HG03575 (cell line): ENCODE measurements at regions not wholly inside any gene's neighbourhood (a gene's known extent, or its start where the extent isn't known, plus 50 kb on each side); places are given as distances from the start of the nearest gene placed in this dataset.
"Not testable (repeated sequence)": the region's sequence is repeated elsewhere in the genome, so short reads cannot be mapped to it uniquely, and the experiment has no call there.

Source experiments
- ATAC-seq: cut with Tn5 transposase; IDR thresholded peaks from one replicate; pipeline ENCODE4 v1.9.1; 2021; ENCODE audit not compliant: unreplicated experiment, insufficient number of reproducible peaks, low FRiP score; ENCODE audit errors: extremely low read depth

DNA sequence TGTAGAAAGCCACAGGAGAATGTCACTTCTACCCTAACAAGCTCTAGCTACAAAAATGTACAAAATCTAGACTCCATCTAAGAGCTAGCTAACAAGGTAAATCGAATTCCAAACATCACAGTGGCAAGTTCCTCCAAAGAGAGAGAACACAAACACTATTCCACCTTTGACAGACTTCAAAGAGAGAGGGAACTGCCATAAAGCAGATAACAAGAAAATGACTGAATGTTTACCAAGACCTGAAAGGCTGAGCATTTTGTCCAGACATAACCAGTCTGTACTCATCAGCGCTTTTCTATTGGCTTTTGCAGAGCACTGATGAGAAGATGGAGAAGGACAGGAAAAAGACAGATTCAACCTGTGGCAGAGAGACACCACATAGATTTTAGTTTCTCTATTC, 1419.6 kb upstream of the ALCAM start:
- ATAC-seq, result no peak

DNA sequence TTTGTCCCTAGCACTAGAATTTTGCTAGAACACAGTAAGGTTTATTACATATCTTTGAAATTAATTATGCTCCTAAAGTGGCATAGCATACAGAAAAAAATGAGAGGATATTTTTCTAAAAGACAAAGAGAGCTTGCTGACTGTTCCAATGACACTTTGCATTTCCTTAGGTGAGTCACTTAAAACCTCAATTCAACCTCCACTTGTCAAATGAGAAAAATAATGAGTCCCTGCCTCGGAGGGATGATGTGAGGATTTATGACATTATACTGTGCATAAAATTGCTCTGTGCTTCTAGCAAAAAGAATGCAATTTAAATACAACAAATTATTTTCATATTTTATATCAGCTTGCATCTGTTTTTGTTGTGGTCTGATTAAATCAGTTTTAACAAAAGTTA, 1417.0 kb upstream of the ALCAM start:
- no peak for ATAC-seq

DNA sequence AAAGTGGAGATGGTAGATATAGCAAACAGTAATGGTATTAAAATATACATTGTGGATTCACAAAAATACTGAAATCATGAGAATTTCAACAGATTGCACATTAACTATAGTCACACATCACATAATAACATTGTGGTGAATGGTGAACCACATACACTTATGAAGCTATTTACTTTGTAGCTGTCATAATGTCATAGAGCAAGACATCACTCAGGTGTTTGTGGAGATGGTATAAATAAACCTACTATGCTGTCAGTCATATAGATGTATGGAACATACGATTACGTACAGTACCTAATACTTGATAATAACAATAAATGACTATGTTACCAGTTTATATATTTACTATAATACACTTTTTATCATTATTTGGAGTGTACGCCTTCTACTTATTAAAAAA, 1416.0 kb upstream of the ALCAM start:
- no peak for ATAC-seq

DNA sequence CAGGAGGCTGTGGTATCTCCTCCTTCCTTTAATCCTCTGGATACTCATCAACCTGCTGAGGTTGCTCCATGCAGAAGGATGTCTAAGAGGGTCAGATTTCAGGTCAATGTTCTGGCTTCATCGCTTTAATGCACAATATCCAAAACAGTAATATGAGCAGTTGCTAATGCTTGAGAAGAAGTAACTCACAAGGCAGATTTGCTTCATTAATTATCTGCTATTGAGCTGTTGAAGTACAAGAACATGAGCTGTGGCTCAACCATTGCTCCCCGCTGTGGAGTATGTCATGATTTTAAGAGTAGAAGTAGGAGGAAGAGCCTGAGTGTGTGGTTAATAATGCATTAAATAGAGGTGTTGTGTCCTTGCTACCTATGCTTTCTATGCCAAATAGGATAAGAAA, 1412.9 kb upstream of the ALCAM start:
- no peak for ATAC-seq

DNA sequence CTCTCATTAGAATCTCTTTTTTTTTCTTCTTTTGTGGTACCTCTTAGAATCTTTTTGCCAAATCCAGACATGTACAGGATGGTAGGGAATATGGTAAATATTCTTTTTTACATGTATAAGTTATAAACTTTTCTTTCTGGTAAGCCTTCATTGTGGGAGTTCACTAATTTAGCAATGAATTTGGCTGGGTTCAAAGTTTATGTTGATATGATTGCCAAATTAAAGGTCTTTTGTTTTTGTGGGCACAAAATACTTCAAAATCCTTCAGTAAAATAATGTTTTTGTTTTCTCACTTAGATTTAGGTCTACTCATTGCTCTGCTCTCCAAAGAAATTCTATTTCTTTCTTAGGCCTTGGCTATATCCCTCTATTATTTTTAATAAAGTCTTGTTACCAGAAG, 1405.9 kb upstream of the ALCAM start:
- ATAC-seq, result no peak

DNA sequence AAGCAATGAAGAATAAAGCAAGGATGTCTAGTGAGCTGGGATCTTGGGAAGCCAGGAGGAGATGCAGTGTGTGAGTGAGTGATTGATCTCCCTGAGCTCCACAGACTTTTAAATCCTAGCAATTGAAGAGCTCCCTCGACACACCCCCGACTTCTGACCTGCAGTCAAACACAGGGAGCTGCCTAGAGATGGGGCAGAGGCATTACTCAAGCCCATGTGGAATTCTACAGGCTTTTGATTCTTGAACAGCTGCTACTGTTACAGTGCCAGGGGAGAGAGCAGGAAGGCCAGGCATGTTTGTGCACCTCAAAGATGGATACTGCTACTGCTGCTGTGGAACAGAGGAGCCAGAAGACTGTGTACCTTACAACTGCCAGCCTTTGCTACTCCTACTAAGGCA, 1403.1 kb upstream of the ALCAM start:
- no peak for ATAC-seq

DNA sequence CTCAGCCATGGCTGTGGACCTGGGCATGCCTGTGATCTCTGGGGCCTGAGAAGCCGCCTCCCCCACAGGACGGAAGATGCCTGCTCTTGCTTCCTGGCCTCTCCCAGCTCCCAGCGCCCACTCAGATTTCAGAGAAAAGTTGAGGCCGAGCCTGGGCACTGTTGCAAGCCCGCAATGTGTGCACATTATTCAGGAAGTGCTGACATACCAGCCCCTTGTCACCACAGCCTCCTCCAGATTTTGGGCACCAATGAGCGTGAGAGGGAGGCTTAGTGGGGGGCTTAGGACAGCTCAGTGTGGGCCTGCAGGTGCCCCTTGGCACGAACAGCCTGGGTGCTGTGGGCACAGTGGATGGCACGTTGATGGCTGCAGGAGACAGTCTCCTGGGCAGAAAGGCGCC, 1400.9 kb upstream of the ALCAM start:
- no peak for ATAC-seq

DNA sequence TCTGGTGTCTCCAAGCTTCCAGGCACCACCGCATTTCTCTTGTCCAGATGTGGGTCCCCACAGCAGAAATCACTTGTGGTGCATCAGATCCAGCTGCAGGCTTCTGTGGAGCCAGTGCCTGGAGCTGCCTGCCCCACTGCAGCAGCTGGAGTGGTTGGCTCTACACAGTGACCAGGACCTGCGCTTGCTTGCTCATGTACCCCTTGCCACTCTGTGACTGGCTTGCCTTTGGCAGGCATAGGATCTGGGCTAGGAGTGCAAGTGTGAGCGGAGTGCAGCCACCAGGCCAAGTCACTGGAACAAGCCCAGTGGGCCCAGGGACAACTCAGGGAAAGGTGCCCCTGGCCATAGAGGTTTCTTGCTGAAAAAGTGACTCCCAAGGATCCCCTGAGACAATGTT, 1400.0 kb upstream of the ALCAM start:
- no peak for ATAC-seq

DNA sequence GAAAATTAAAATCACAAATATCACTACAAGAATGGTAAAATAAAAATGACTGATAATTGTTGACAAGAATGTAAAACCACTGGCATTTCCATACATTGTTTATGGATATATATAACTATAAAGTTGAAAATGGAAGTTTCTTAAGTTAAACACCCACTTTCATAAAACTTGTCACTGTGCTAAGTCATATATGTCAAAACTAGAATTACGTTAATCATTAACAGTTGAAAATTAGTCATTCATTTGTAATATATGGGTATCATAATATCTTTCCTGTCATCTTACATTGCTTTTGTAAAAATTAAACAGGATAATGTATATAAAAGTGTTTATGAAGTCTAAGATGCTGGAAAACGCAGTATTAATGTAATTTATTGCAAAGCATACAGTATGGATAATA, 1398.6 kb upstream of the ALCAM start:
- no peak for ATAC-seq

DNA sequence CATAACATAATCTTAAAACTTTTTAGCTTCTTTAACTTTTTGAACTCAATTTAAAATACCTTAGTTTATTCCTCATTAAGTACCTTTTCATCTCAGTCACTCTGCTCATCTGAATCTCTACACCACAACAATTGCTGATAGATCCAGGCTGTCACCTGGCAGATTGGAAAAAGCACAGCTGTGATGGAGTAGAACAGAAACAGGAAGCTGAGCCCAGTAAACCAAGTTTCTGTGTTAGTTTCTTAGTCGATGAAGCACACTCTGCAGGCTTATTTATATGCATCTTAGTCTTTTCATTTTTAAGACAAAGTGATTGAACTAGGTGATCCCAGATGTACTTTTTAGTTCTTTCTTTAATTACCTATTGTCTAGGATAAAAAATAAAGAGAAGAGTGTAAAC, 1398.0 kb upstream of the ALCAM start:
- ATAC-seq, result peak; percentile 64

DNA sequence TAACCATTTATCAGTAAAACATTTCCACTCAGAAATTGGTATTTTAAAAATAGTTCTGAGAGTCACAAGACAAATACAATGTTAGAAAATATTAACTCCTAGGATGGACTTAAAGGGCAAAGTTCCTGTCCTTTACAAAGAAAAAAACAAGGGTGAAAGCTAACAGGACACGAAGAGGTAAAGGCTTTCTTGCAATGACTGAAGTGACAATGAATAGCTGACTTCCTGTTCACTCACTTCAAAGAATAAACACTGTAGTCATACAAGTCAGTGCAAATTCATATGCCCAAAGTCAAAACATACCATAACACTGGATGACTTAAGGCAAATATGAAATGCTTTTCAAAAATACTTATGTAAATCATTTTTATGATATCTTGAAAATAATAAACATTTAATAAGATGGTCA, 1389.8 kb upstream of the ALCAM start:
- no peak for ATAC-seq

DNA sequence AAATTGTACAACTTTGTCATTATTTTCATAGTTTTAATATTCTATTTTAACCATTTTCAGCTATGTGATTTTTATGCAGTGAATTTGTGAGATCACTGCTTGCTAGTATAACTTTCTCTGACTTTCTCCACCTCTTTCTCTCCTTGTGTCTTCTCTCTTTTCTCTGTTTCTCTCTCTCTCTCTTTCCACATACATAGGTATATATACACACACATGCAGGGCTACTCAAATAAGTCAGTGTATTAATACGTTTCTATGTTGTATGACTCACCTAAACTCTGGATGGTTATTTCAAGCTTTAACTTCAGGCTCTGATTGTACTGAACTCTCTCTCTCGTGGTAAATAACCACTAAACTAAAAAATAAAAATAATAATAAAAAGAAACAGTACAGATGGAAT, 1389.3 kb upstream of the ALCAM start:
- ATAC-seq, result no peak

DNA sequence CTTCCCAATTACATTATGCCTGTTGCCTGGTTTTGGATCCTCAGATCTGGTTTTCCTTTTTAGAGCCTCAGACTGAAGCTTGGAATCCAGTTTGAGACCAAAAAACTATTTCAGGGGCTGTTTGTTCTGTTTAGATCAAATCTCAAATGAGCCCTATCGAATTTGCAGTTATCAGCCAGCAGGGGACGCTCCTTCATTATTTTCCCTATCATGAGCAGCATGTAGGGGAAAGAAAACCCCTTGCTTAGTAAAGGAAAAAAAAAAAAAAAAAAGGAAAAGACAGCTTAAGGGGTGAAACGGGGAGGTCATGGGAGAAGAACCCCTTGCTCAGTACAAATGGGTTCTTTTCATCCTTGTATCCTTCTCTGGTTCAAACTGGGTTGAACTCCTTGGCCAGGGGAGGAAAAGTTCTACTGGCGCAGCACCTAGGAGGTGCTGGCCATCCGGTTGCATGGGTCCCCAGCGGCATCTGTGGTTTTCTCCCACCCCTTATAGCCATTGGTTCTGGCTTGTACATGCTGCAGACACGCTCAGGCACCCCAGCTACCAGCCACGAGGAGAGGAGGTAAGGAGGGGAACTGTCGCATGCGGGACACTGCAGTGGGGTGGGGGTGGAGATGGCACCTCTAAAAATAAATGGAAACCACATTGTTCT, 1375.1 kb upstream of the ALCAM start:
- no peak for ATAC-seq

DNA sequence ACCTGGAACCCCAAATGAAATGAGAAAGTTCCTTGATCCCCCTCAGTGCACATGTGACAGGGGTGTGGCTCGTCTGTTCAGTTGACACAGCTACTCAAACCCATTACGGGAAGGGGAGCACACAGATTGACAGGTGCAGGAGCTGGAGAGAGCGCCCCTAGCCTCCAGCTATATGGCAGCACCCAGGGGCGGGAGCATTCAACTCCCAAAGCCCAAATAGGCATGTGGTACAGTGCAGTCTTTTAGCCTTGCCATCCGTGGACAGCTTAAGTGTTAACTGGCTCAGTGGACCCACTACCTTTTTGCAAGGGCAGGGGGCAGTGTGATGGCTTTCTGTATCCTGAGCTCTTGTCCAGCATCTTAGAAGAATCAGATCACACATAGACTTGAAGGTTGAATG, 1374.2 kb upstream of the ALCAM start:
- ATAC-seq, result no peak

DNA sequence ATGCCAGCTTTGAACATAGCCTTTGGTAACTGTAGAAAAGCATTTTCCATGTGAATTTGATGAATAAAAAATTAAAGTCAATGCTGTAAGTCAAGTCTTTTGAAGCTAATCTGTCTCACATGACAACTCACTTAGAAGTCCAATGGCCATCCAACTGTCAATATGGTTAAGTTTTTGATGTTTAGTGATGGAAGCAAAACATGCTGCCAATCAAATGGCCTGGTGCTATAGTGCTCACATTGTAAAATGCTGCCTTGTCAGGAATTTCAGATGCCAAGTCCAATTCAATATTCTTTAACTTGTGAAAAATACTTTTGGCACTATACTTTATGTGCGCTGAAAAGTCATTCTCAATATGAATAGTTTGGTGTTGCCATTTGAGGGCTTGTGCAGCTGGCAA, 1361.8 kb upstream of the ALCAM start:
- ATAC-seq, result no peak

DNA sequence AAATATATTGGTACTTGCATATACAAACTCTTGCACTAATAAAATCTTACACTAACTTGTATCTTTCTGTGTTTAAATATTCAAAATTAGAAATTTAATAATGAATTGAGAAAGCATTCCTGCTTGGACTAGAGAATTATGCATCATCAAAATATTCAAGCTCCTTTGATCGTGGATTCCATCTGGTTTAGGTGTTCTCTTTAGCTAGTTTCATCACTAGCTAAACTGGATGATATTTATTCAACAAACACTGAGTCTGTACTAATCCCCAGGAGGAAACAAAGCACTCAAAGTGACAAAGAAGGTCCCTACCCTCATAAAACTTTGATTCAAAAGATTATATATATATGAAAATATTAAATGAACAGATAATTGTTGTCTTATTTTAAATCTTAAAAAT, 1360.9 kb upstream of the ALCAM start:
- no peak for ATAC-seq

DNA sequence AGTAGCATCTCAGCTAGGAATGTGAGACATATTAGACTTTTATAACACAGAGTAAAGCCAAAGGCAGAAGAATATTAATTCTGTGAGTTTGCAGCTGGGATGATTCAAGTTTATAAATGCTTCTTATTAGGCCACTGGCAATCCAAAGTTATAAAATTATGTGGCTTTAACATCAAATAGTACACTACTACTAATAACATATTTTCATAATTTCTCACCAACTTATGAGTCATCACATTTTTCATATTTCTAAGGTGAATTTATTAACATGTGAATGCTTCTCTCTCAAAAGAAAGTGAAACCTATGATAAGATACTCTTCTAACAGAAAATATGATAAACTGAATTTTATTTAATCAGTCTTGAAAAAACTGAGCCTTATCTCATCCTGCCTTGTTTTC, 1348.2 kb upstream of the ALCAM start:
- ATAC-seq, result no peak

DNA sequence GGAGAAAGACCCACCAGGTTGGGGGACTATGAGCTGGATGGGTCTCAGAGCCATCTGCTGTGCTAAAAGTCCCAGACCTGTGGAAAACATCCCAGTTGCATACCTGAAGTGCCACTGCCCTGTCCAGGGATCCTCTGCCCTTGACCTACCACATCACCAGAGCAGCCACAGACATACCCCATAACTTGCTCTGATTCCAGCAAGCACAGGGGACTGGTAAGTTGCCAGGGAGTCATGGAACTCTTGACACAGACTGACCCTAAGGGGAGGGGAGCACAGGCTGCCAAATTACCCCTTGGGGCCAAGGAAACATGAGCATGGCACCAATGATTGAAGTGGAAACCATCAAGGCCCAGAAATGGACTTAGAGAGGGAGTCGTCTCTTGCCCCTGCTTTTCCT, 1335.1 kb upstream of the ALCAM start:
- ATAC-seq, result no peak

DNA sequence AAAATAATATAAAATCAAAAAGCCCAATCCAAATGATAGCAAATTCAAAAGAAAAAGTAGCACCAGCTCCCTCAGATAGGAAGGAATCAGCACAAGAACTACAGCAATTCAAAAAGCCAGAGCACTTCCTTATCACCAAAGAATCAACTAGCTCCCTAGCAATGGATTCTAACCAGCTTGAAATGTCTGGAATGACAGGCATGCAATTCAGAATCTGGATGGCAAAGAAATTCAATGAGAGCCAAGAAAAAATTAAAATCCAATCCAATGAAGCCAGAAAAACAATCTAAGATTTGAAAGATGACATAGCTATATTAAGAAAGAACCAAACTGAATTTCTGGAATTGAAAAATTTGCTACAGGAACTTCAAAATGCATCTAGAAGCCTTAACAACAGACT, 1334.4 kb upstream of the ALCAM start:
- no peak for ATAC-seq

DNA sequence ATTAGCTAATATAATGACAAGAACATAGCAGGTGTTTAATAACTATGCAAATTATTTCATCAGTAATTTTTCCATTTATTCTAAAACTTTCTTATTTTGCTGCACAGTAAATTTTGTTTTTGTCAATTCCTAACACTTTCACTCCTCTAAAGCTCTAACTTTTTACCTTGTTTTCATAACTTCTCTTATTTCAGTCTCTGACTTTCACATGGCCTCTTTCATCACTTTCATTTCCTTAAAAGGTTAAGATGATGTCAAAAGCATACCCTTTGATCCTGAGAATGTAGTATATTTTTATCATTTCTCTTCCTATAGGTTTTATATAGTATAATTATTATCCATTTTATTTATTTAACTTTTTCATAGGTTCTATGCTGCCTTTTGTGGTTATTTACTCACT, 1325.8 kb upstream of the ALCAM start:
- no peak for ATAC-seq

DNA sequence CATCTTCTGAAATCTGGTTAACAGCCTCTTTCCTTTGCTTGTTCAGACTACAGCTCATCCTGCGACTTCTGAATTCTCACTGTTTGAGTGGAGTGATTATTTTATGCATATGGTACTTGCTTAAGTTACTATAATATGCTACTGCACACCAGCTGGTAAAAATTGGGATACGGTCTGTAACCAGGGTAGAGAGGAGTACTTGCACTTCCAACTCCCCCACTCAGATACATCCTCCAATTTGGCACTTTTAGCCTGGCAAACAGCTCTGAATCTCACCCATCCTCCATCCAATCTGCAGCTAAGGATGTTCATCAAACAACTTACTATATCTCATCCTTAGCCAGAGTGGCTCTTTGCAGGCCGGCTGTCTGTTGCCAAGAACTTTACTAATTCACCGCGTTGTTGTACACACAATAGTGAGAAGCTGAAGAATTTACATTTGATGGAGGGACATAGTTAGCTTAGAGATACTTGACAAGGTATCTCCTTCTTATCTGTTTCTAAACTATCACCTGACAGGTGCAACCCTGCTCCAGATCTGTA, 1323.6 kb upstream of the ALCAM start:
- ATAC-seq, result not testable (repeated sequence)
